Esophagus squamous epithelium (tissue), 4 donors: ENCODE measurements at regions not wholly inside any gene's neighbourhood (a gene's known extent, or its start where the extent isn't known, plus 50 kb on each side); places are given as distances from the start of the nearest gene placed in this dataset.

Source experiments
- POLR2A ChIP-seq, 4 donors: fragments of 450-650 bp; IDR thresholded peaks; one replicate each; pipeline ENCODE4 v1.6.1; 2017; ENCODE audit warnings: antibody characterized with exemption in 4 of 4, mild to moderate bottlenecking in 4 of 4, moderate library complexity in 3 of 4
- TF ChIP-seq, protein P1 (sequence below), 6 experiments: fragments of 450-650 bp in 4 of 6; fragments of 200-600 bp in 2 of 6; sonication (generic) in 2 of 6; IDR thresholded peaks; one replicate each; pipeline ENCODE4 v1.5.1; 2016 to 2019; ENCODE audit warnings: antibody characterized with exemption in 6 of 6, mild to moderate bottlenecking in 4 of 6, moderate library complexity in 4 of 6

DNA sequence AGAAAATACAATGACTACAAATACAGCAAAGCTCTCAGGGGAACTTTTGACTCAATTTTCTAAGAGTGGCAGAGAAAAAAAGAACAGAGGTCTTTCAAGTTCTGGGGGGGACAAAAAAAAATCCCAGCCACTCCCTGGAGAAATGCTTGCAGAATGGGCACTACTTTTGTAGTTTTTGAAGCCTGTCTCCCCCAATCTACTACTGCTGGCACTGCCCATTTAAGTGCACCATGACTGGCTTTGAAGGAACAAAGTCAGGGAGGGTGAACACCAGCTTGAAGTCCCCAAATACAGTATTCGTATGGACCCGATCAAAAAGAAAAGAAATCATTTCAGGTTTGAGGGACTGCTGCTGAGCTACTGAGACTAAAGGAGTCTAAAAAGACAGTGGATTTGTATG, 1824.4 kb downstream of the ARAP2 start:
- TF ChIP-seq POLR2A (IDR thresholded peaks at IDR 0.05) = no peak
- TF ChIP-seq, protein P1, sequence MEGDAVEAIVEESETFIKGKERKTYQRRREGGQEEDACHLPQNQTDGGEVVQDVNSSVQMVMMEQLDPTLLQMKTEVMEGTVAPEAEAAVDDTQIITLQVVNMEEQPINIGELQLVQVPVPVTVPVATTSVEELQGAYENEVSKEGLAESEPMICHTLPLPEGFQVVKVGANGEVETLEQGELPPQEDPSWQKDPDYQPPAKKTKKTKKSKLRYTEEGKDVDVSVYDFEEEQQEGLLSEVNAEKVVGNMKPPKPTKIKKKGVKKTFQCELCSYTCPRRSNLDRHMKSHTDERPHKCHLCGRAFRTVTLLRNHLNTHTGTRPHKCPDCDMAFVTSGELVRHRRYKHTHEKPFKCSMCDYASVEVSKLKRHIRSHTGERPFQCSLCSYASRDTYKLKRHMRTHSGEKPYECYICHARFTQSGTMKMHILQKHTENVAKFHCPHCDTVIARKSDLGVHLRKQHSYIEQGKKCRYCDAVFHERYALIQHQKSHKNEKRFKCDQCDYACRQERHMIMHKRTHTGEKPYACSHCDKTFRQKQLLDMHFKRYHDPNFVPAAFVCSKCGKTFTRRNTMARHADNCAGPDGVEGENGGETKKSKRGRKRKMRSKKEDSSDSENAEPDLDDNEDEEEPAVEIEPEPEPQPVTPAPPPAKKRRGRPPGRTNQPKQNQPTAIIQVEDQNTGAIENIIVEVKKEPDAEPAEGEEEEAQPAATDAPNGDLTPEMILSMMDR (IDR thresholded peaks at IDR 0.05) = no peak
